ENCODE measurements at regions not wholly inside any gene's neighbourhood (a gene's known extent, or its start where the extent isn't known, plus 50 kb on each side); places are given as distances from the start of the nearest gene placed in this dataset.

DNA sequence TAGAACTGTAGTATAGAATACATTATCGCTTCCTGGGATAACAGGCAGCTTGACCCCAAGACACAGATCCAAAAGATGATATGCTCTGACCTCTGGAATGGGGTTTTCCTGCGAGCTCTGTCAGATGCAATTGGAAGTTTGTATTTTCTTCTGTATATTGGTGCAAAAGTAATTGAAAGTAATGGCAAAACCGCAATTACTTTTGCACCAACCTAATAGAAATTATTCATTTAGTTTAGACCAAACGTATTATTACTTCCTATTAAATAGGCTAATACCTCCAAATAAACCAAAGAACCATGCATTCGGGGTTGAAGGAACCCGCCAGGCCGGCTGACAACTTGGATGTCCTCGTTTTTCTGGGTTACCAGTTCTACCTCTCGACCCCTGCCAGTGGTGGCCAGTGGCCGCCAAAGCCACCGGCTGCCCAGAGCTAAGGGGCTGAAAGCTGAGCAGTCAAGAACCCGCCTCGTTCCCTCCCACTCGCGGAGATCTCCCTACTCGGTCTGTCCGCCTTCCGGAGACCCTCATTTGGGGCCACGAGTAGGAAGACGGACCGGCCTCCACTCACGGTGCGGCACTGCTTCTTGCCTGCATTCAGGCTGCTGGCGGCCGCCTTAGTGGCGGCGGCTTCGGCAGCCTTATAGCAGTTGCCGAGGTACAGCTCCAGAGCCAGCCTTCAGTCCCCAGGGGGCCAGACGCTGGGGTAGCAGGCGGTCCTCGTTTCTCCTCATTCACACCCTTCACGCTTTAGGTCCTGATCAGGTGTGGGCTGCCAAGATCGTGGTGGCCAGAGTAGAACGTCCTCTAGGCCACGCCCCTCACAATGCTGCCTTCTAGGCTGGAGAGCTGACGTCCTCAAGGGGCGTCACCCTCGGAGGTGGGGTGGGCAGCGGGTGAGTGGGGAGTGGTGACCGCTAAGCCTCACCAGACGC, 121.9 kb downstream of the RBMX2 start:
- TF ChIP-seq, protein P1, sequence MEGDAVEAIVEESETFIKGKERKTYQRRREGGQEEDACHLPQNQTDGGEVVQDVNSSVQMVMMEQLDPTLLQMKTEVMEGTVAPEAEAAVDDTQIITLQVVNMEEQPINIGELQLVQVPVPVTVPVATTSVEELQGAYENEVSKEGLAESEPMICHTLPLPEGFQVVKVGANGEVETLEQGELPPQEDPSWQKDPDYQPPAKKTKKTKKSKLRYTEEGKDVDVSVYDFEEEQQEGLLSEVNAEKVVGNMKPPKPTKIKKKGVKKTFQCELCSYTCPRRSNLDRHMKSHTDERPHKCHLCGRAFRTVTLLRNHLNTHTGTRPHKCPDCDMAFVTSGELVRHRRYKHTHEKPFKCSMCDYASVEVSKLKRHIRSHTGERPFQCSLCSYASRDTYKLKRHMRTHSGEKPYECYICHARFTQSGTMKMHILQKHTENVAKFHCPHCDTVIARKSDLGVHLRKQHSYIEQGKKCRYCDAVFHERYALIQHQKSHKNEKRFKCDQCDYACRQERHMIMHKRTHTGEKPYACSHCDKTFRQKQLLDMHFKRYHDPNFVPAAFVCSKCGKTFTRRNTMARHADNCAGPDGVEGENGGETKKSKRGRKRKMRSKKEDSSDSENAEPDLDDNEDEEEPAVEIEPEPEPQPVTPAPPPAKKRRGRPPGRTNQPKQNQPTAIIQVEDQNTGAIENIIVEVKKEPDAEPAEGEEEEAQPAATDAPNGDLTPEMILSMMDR (IDR thresholded peaks at IDR 0.05), result no peak
- no peak for TF ChIP-seq EZH2phosphoT487 (IDR thresholded peaks at IDR 0.05)
